GM19468 (cell line): ENCODE measurements at regions not wholly inside any gene's neighbourhood (a gene's known extent, or its start where the extent isn't known, plus 50 kb on each side); places are given as distances from the start of the nearest gene placed in this dataset.
A peak's percentile ranks its signal among the peaks of the same experiment; 100 is the strongest.

Source experiments
- ATAC-seq: cut with Tn5 transposase; IDR thresholded peaks from one replicate; pipeline ENCODE4 v1.9.1; 2021; ENCODE audit warnings: mild to moderate bottlenecking, moderate library complexity, moderate number of reproducible peaks; ENCODE audit not compliant: unreplicated experiment; ENCODE audit errors: extremely low read depth

GRCh38 chr1:96028071-96028470, 693.5 kb upstream of the PTBP2 start:
- no peak for ATAC-seq

- ATAC-seq, result no peak
Measured at GRCh38 chr1:96030312-96030711, 691.3 kb upstream of the PTBP2 start.

- no peak for ATAC-seq
Measured at GRCh38 chr1:96034006-96034405, 687.6 kb upstream of the PTBP2 start.

- ATAC-seq, result no peak
Measured at GRCh38 chr1:96036763-96037162, 684.8 kb upstream of the PTBP2 start.

- no peak for ATAC-seq
Measured at GRCh38 chr1:96038636-96039035, 682.9 kb upstream of the PTBP2 start.

GRCh38 chr1:96039910-96040309, 681.7 kb upstream of the PTBP2 start:
- no peak for ATAC-seq

GRCh38 chr1:96041470-96041869, 680.1 kb upstream of the PTBP2 start:
- ATAC-seq, result no peak

- no peak for ATAC-seq
Measured at GRCh38 chr1:96048572-96049212, 672.9 kb upstream of the PTBP2 start.

- ATAC-seq, result no peak
Measured at GRCh38 chr1:96049759-96050409, 671.7 kb upstream of the PTBP2 start.

- no peak for ATAC-seq
Measured at GRCh38 chr1:96059276-96059675, 662.3 kb upstream of the PTBP2 start.

- no peak for ATAC-seq
Measured at GRCh38 chr1:96059736-96060135, 661.8 kb upstream of the PTBP2 start.

- no peak for ATAC-seq
Measured at GRCh38 chr1:96060621-96061020, 661.0 kb upstream of the PTBP2 start.

GRCh38 chr1:96072021-96072420, 649.6 kb upstream of the PTBP2 start:
- ATAC-seq, result no peak

GRCh38 chr1:96073100-96073499, 648.5 kb upstream of the PTBP2 start:
- ATAC-seq, result peak; percentile 37

GRCh38 chr1:96074422-96074821, 647.2 kb upstream of the PTBP2 start:
- ATAC-seq, result no peak

GRCh38 chr1:96074876-96075577, 646.6 kb upstream of the PTBP2 start:
- no peak for ATAC-seq

- no peak for ATAC-seq
Measured at GRCh38 chr1:96075704-96076455, 645.7 kb upstream of the PTBP2 start.

- ATAC-seq, result no peak
Measured at GRCh38 chr1:96076589-96076988, 645.0 kb upstream of the PTBP2 start.

- ATAC-seq, result no peak
Measured at GRCh38 chr1:96079581-96079980, 642.0 kb upstream of the PTBP2 start.

GRCh38 chr1:96080925-96081324, 640.7 kb upstream of the PTBP2 start:
- ATAC-seq, result no peak

GRCh38 chr1:96087719-96088118, 633.9 kb upstream of the PTBP2 start:
- ATAC-seq, result no peak
